ENCODE measurements at regions not wholly inside any gene's neighbourhood (a gene's known extent, or its start where the extent isn't known, plus 50 kb on each side); places are given as distances from the start of the nearest gene placed in this dataset.

GRCh38 chr15:47492195-47492594 is 225.1 kb upstream of the SEMA6D start:
- TF ChIP-seq EZH2 (IDR thresholded peaks at IDR 0.05) (no peak), SP1 (IDR thresholded peaks at IDR 0.05; ENCODE audit: low read depth) (no peak), POLR2AphosphoS5 (IDR thresholded peaks at IDR 0.05; ENCODE audit: low read depth, low read length) (no peak), TCF7L2 (IDR thresholded peaks at IDR 0.05; ENCODE audit: borderline replicate concordance, extremely low read depth, insufficient read depth, insufficient read length) (no peak), CTCF (IDR thresholded peaks at IDR 0.05 in 2 of 3, conservative IDR thresholded peaks at IDR 0.05 in 1 of 3; ENCODE audit: borderline replicate concordance in 1 of 3, insufficient read depth in 1 of 3, low read depth in 2 of 3, low read length in 2 of 3) (no peak), POLR2A (IDR thresholded peaks at IDR 0.05; ENCODE audit: borderline replicate concordance, extremely low read depth, insufficient read depth, insufficient read length) (no peak), ZNF274 (IDR thresholded peaks at IDR 0.05; ENCODE audit: low read depth, low read length) (no peak), REST (IDR thresholded peaks at IDR 0.05; ENCODE audit: low read depth) (no peak), SIN3A (IDR thresholded peaks at IDR 0.05; ENCODE audit: low read depth) (no peak)

Data from HCT116 (cell line).